Gastroesophageal sphincter (tissue), 4 donors: ENCODE measurements at regions not wholly inside any gene's neighbourhood (a gene's known extent, or its start where the extent isn't known, plus 50 kb on each side); places are given as distances from the start of the nearest gene placed in this dataset.

Experiments used
- ATAC-seq: fragments of 150-250 bp; one replicate; pipeline ENCODE4 v1.9.1; 2016; ENCODE audit warnings: mild to moderate bottlenecking, moderate library complexity
- H3K27ac ChIP-seq, 4 donors: fragments of 200-600 bp; sonication (generic) in 3 of 4; 1 replicate in 3 of 4; 2 replicates in 1 of 4; pipeline ENCODE4 v1.5.1; 2016 to 2019
- H3K27me3 ChIP-seq: fragments of 200-600 bp; sonication (generic); one replicate; pipeline ENCODE4 v1.5.1; 2019
- H3K36me3 ChIP-seq, 2 donors: fragments of 200-600 bp; sonication (generic); one replicate each; pipeline ENCODE4 v1.5.1; 2019; ENCODE audit warnings: control low read depth in 1 of 2
- H3K4me1 ChIP-seq, 3 donors: fragments of 200-600 bp; sonication (generic); 1 replicate in 2 of 3; 2 replicates in 1 of 3; pipeline ENCODE4 v1.5.1; 2016 to 2019; ENCODE audit warnings: control low read depth in 2 of 3
- H3K4me3 ChIP-seq, 2 donors: fragments of 200-600 bp; sonication (generic); one replicate each; pipeline ENCODE4 v1.5.1; 2019; ENCODE audit warnings: mild to moderate bottlenecking in 1 of 2, moderate library complexity in 1 of 2
- H3K9me3 ChIP-seq, 3 donors: fragments of 200-600 bp; sonication (generic); one replicate each; pipeline ENCODE4 v1.5.1; 2017 to 2019; ENCODE audit warnings: control low read depth in 2 of 3
- EP300 ChIP-seq: sonication (generic); formaldehyde crosslinking; IDR thresholded peaks from one replicate; pipeline ENCODE4 v1.6.1; 2017; ENCODE audit warnings: antibody characterized with exemption, mild to moderate bottlenecking
- POLR2A ChIP-seq, 2 donors: fragments of 450-650 bp; IDR thresholded peaks; one replicate each; pipeline ENCODE4 v1.6.1; 2017; ENCODE audit warnings: antibody characterized with exemption in 2 of 2, mild to moderate bottlenecking in 2 of 2, moderate library complexity in 1 of 2
- POLR2AphosphoS5 ChIP-seq: sonication (generic); formaldehyde crosslinking; IDR thresholded peaks from one replicate; pipeline ENCODE4 v1.6.1; 2017; ENCODE audit warnings: antibody characterized with exemption
- WGBS, 2 donors: methylation state at CpG; one replicate each; pipeline ENCODE4 v1.1.5; 2018; ENCODE audit warnings: low coverage in 1 of 2; 5-methylcytosine and 5-hydroxymethylcytosine counted together
- TF ChIP-seq, protein P1 (sequence below), 4 experiments: fragments of 200-600 bp in 2 of 4; fragments of 450-650 bp in 2 of 4; sonication (generic) in 1 of 4; IDR thresholded peaks; one replicate each; pipeline ENCODE4 v1.5.1; 2017 to 2019; ENCODE audit warnings: antibody characterized with exemption in 4 of 4, mild to moderate bottlenecking in 2 of 4, moderate library complexity in 2 of 4

- no peaks in the 10 kb centered on the region for H3K4me1 ChIP-seq
- no peaks in the 10 kb centered on the region for H3K36me3 ChIP-seq
- no peak for ATAC-seq
- WGBS, 2 donors, result 82 to 88% methylated on average over 2 to 3 of the region's 6 CpGs
- H3K27ac ChIP-seq, result no peak overlapping the region
- no peak overlapping the region for H3K4me3 ChIP-seq
- H3K9me3 ChIP-seq, result no peaks in the 10 kb centered on the region
- no peaks in the 10 kb centered on the region for H3K27me3 ChIP-seq
- no peak for TF ChIP-seq POLR2A (IDR thresholded peaks at IDR 0.05)
- TF ChIP-seq, protein P1, sequence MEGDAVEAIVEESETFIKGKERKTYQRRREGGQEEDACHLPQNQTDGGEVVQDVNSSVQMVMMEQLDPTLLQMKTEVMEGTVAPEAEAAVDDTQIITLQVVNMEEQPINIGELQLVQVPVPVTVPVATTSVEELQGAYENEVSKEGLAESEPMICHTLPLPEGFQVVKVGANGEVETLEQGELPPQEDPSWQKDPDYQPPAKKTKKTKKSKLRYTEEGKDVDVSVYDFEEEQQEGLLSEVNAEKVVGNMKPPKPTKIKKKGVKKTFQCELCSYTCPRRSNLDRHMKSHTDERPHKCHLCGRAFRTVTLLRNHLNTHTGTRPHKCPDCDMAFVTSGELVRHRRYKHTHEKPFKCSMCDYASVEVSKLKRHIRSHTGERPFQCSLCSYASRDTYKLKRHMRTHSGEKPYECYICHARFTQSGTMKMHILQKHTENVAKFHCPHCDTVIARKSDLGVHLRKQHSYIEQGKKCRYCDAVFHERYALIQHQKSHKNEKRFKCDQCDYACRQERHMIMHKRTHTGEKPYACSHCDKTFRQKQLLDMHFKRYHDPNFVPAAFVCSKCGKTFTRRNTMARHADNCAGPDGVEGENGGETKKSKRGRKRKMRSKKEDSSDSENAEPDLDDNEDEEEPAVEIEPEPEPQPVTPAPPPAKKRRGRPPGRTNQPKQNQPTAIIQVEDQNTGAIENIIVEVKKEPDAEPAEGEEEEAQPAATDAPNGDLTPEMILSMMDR (IDR thresholded peaks at IDR 0.05), result no peak
- TF ChIP-seq EP300, result no peak
- no peak for TF ChIP-seq POLR2AphosphoS5
These were observed 531.6 kb downstream of the PSAT1 start for GRCh38 chr9:78828521-78828920.

GRCh38 chr9:78830301-78830700 lies 533.4 kb downstream of the PSAT1 start:
- Histone ChIP-seq H3K36me3 (no peaks in the 10 kb centered on the region), H3K27me3 (no peaks in the 10 kb centered on the region), H3K4me1 (no peaks in the 10 kb centered on the region), H3K27ac (no peak overlapping the region), H3K9me3 (no peaks in the 10 kb centered on the region), H3K4me3 (no peak overlapping the region)
- no peak for ATAC-seq
- TF ChIP-seq EP300, result no peak
- no peak for TF ChIP-seq POLR2A (IDR thresholded peaks at IDR 0.05)
- TF ChIP-seq, protein P1 (IDR thresholded peaks at IDR 0.05), result no peak
- no peak for TF ChIP-seq POLR2AphosphoS5
- WGBS, 2 donors, result 71 to 100% methylated on average over 1 of the region's 1 CpG

DNA sequence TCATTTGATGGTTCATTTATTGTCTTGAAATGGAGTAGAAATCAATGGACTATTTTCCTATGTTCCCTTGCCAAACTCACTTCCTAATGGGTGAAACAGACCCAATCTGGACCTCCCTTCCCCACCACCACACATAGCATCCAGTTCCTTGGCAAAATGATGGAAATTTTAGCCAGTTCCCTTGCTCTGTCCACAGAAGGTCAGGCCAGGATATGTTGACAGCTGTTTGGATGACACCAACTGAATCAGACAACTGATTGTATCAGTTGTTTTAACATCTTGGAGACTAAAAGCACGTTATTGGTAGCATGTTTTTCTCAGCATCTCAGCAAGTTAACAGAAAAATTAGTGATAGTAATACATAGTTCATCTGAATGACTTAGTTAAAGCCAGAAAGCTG lies 534.8 kb downstream of the PSAT1 start:
- H3K4me3 ChIP-seq, result no peak overlapping the region
- no peaks in the 10 kb centered on the region for H3K27me3 ChIP-seq
- no peaks in the 10 kb centered on the region for H3K9me3 ChIP-seq
- WGBS, 2 donors, result 0 to 67% methylated on average over 1 of the region's 1 CpG
- ATAC-seq, result no peak
- H3K4me1 ChIP-seq, result no peaks in the 10 kb centered on the region
- no peak overlapping the region for H3K27ac ChIP-seq
- TF ChIP-seq, protein P1 (IDR thresholded peaks at IDR 0.05), result no peak
- TF ChIP-seq EP300 (no peak), POLR2A (IDR thresholded peaks at IDR 0.05) (no peak), POLR2AphosphoS5 (no peak)
- no peaks in the 10 kb centered on the region for H3K36me3 ChIP-seq

GRCh38 chr9:78835928-78836450 lies 539.1 kb downstream of the PSAT1 start:
- H3K9me3 ChIP-seq, result no peaks in the 10 kb centered on the region
- no peak for ATAC-seq
- H3K27me3 ChIP-seq, result no peaks in the 10 kb centered on the region
- H3K4me1 ChIP-seq, result no peaks in the 10 kb centered on the region
- no peak for TF ChIP-seq POLR2A (IDR thresholded peaks at IDR 0.05)
- no peak for TF ChIP-seq POLR2AphosphoS5
- TF ChIP-seq EP300, result no peak
- TF ChIP-seq, protein P1 (IDR thresholded peaks at IDR 0.05), result no peak
- WGBS, 2 donors, result 88 to 89% methylated on average over 5 of the region's 5 CpGs
- no peak overlapping the region for H3K4me3 ChIP-seq
- H3K27ac ChIP-seq, result no peak overlapping the region
- no peaks in the 10 kb centered on the region for H3K36me3 ChIP-seq

DNA sequence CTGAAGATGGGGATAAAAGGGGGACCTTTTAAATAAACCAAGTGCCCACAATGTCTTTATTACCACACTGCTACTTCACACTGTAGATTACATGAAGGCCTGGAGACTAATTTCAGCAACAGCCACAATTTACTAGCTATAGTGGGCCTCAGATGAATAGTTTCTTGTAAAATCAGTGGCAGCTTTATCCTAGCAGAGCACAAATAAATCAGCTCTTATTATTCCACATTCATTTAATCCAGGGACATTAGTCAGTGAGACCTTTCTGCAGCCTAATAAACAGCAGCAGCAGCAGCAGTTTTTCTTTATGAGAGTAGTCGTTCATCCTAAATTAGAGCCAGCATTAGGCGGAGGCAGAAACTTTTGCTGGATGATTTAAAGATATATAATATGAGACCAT lies 542.3 kb downstream of the PSAT1 start:
- Histone ChIP-seq H3K4me1 (no peaks in the 10 kb centered on the region), H3K9me3 (peaks cover 0 to 11% (median 0%) of the 10 kb centered on the region in 3 donors), H3K4me3 (no peak overlapping the region), H3K27ac (no peak overlapping the region), H3K27me3 (no peaks in the 10 kb centered on the region), H3K36me3 (no peaks in the 10 kb centered on the region)
- WGBS, 2 donors, result 47 to 50% methylated on average over 2 of the region's 2 CpGs
- TF ChIP-seq, protein P1 (IDR thresholded peaks at IDR 0.05), result no peak
- TF ChIP-seq EP300 (no peak), POLR2A (IDR thresholded peaks at IDR 0.05) (no peak), POLR2AphosphoS5 (no peak)
- no peak for ATAC-seq
